GM23248 (cell line): ENCODE measurements at regions not wholly inside any gene's neighbourhood (a gene's known extent, or its start where the extent isn't known, plus 50 kb on each side); places are given as distances from the start of the nearest gene placed in this dataset.

Experiments
- EZH2 ChIP-seq: fragments of 200-600 bp; sonication (generic); IDR thresholded peaks from 2 replicates; pipeline ENCODE4 v1.6.1; 2018; ENCODE audit warnings: antibody characterized with exemption, mild to moderate bottlenecking; ENCODE audit not compliant: insufficient read depth, poor library complexity, severe bottlenecking
- EZH2phosphoT487 ChIP-seq: fragments of 200-600 bp; sonication (generic); IDR thresholded peaks from 2 replicates; pipeline ENCODE4 v1.6.1; 2018; ENCODE audit warnings: antibody characterized with exemption, moderate library complexity, mild to moderate bottlenecking, low read depth; ENCODE audit not compliant: insufficient read depth

GRCh38 chr6:18961566-18961965, 574.4 kb downstream of the RNF144B start:
- TF ChIP-seq EZH2phosphoT487, result no peak
- TF ChIP-seq EZH2, result no peak
